SK-N-SH (cell line): ENCODE measurements at regions not wholly inside any gene's neighbourhood (a gene's known extent, or its start where the extent isn't known, plus 50 kb on each side); places are given as distances from the start of the nearest gene placed in this dataset.
"Not testable (repeated sequence)": the region's sequence is repeated elsewhere in the genome, so short reads cannot be mapped to it uniquely, and the experiment has no call there.

Experiments
- CTCF ChIP-seq: fragments of 200-600 bp; sonication (generic); IDR thresholded peaks from 2 replicates; pipeline ENCODE4 v1.6.1; 2017; ENCODE audit warnings: antibody characterized with exemption, mild to moderate bottlenecking, moderate library complexity
- EP300 ChIP-seq, 2 experiments: IDR thresholded peaks; 2 replicates each; pipeline versions ENCODE4 v1.4.0 to v1.6.1; 2012; ENCODE audit warnings: borderline replicate concordance in 1 of 2, low read depth in 1 of 2, low read length in 1 of 2
- EZH2phosphoT487 ChIP-seq: fragments of 200-600 bp; sonication (generic); IDR thresholded peaks from 2 replicates; pipeline ENCODE4 v1.6.1; 2017; ENCODE audit warnings: low read depth, mixed run types, mild to moderate bottlenecking, antibody characterized with exemption, moderate library complexity, borderline replicate concordance
- FOSL2 ChIP-seq: IDR thresholded peaks from 2 replicates; pipeline ENCODE4 v1.4.0; 2012; ENCODE audit warnings: low read depth, mild to moderate bottlenecking, moderate library complexity, borderline replicate concordance
- NFIC ChIP-seq: IDR thresholded peaks from 2 replicates; pipeline ENCODE4 v1.4.0; 2012; ENCODE audit warnings: borderline replicate concordance
- PBX3 ChIP-seq: IDR thresholded peaks from 2 replicates; pipeline ENCODE4; 2012
- POLR2AphosphoS5 ChIP-seq: IDR thresholded peaks from 2 replicates; pipeline ENCODE4 v1.6.1; 2012; ENCODE audit warnings: low read depth, low read length
- RAD21 ChIP-seq: IDR thresholded peaks from 2 replicates; pipeline ENCODE4 v1.6.1; 2012; ENCODE audit warnings: mild to moderate bottlenecking, low read length

GRCh38 chr7:17053164-17053563 lies 171.4 kb upstream of the AGR3 start:
- TF ChIP-seq CTCF; NFIC; RAD21; FOSL2; EZH2phosphoT487; POLR2AphosphoS5; EP300 (IDR thresholded peaks at IDR 0.05; ENCODE audit: borderline replicate concordance in 1 of 2, low read depth in 1 of 2, low read length in 1 of 2); PBX3: not testable (repeated sequence)
